ENCODE measurements at regions not wholly inside any gene's neighbourhood (a gene's known extent, or its start where the extent isn't known, plus 50 kb on each side); places are given as distances from the start of the nearest gene placed in this dataset.
"Not testable (repeated sequence)": the region's sequence is repeated elsewhere in the genome, so short reads cannot be mapped to it uniquely, and the experiment has no call there.

GRCh38 chr5:162948677-162949076 is 488.7 kb upstream of the CCNG1 start:
- H3K4me1 Mint-ChIP-seq (ENCODE audit: low read depth in 2 of 2), result no peaks in the 10 kb centered on the region
- H3K4me3 Mint-ChIP-seq, result no peak overlapping the region
- peaks cover 11 to 15% of the 10 kb centered on the region in 2 donors for H3K9me3 Mint-ChIP-seq
- no peak overlapping the region for H3K27ac Mint-ChIP-seq
- DNase-seq (no peak), ATAC-seq (replicated peaks) (no peak)
- no peaks in the 10 kb centered on the region for H3K36me3 Mint-ChIP-seq (ENCODE audit: insufficient read depth)
- no peaks in the 10 kb centered on the region for H3K27me3 Mint-ChIP-seq

DNA sequence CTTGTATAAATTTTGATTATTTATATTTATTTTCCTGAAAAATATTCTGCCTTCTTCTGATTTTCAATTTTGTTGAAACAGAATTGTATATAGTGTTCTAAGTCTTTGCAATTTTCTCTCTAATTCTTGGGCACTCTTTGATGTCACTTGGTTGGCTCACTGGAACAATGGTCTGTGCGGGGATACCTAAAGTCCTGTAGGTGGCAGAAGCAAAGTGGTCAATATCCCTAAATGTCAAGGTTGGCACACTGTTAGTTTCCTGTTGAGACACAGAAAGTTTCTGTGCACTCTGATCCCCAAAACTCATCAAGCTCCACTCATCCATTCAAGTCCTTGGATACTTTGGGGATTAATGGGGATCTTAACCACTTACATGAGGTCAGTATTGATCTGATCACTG is 480.8 kb upstream of the CCNG1 start:
- ATAC-seq (replicated peaks) (no peak), DNase-seq (no peak)
- Mint-ChIP-seq H3K27me3 (no peaks in the 10 kb centered on the region), H3K27ac (no peak overlapping the region), H3K4me1 (ENCODE audit: low read depth in 2 of 2) (no peaks in the 10 kb centered on the region), H3K4me3 (no peak overlapping the region), H3K9me3 (peaks cover 0 to 9% of the 10 kb centered on the region in 2 donors), H3K36me3 (ENCODE audit: insufficient read depth) (no peaks in the 10 kb centered on the region)

DNA sequence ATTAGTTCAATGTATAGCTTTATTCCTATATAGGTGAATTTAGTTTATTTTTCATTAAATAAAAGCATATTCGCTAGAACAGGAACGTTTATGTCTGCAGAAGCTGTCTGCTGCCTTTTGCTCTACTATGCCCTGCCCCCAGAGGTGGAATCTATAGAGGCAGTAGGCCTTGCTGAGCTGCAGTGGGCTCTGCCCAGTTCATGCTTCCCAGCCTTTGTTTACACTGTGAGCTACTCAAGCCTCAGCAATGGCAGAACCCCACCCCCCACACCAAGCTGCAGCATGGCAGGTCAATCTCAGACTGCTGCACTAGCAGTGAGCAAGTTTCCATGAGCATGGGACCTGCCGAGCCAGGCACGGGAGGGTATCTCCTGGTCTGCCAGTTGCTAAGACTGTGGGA is 473.3 kb upstream of the CCNG1 start:
- H3K27me3 Mint-ChIP-seq, DNase-seq: not testable (repeated sequence)
- H3K9me3 Mint-ChIP-seq, result peaks cover 3 to 23% of the 10 kb centered on the region in 2 donors

GRCh38 chr5:162990063-162990462 is 447.3 kb upstream of the CCNG1 start:
- Mint-ChIP-seq H3K4me3 (no peak overlapping the region), H3K27me3 (no peaks in the 10 kb centered on the region), H3K36me3 (ENCODE audit: insufficient read depth) (no peaks in the 10 kb centered on the region), H3K4me1 (ENCODE audit: low read depth in 2 of 2) (no peaks in the 10 kb centered on the region), H3K9me3 (peaks cover 10 to 13% of the 10 kb centered on the region in 2 donors), H3K27ac (no peak overlapping the region)
- ATAC-seq (replicated peaks), result no peak
- DNase-seq, result no peak

More for the DNA sequence above, 473.3 kb upstream of the CCNG1 start:
- not testable (repeated sequence) for H3K4me3 Mint-ChIP-seq; ATAC-seq (replicated peaks); H3K36me3 Mint-ChIP-seq (ENCODE audit: insufficient read depth); H3K4me1 Mint-ChIP-seq (ENCODE audit: low read depth in 2 of 2); H3K27ac Mint-ChIP-seq

GRCh38 chr5:162990856-162991497 is 446.4 kb upstream of the CCNG1 start:
- H3K27ac Mint-ChIP-seq, result no peak overlapping the region
- no peaks in the 10 kb centered on the region for H3K36me3 Mint-ChIP-seq (ENCODE audit: insufficient read depth)
- ATAC-seq (replicated peaks) (no peak), DNase-seq (no peak)
- no peaks in the 10 kb centered on the region for H3K27me3 Mint-ChIP-seq
- peaks cover 10 to 13% of the 10 kb centered on the region in 2 donors for H3K9me3 Mint-ChIP-seq
- H3K4me1 Mint-ChIP-seq (ENCODE audit: low read depth in 2 of 2), result no peaks in the 10 kb centered on the region
- no peak overlapping the region for H3K4me3 Mint-ChIP-seq

- no peak for DNase-seq
- no peaks in the 10 kb centered on the region for H3K36me3 Mint-ChIP-seq (ENCODE audit: insufficient read depth)
- H3K4me3 Mint-ChIP-seq, result no peak overlapping the region
- no peaks in the 10 kb centered on the region for H3K4me1 Mint-ChIP-seq (ENCODE audit: low read depth in 2 of 2)
- ATAC-seq (replicated peaks), result no peak
- no peaks in the 10 kb centered on the region for H3K27me3 Mint-ChIP-seq
- H3K27ac Mint-ChIP-seq, result no peak overlapping the region
- peaks cover 0 to 3% of the 10 kb centered on the region in 2 donors for H3K9me3 Mint-ChIP-seq
Observed at GRCh38 chr5:162995568-162995967, 441.8 kb upstream of the CCNG1 start.

DNA sequence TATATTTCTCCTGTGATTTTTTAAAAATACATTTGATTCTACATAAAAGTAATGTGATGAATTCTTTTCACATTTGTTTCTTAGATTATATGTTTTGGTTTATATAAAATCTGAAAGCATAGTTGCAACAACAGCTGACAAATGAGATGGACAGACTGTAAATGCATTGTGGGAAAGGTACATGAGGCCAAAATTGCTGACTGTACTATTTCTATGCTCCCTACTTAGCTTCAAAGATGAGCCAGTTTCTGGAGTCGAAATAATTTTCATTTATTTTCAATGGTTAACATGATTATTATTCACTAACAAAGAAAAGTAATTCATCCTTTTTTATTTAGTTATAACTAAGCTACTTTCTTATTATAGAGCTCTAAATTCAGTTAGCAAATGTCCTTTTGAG is 441.3 kb upstream of the CCNG1 start:
- H3K4me3 Mint-ChIP-seq, result no peak overlapping the region
- H3K4me1 Mint-ChIP-seq (ENCODE audit: low read depth in 2 of 2), result no peaks in the 10 kb centered on the region
- ATAC-seq (replicated peaks) (no peak), DNase-seq (no peak)
- no peaks in the 10 kb centered on the region for H3K27me3 Mint-ChIP-seq
- no peak overlapping the region for H3K27ac Mint-ChIP-seq
- no peaks in the 10 kb centered on the region for H3K36me3 Mint-ChIP-seq (ENCODE audit: insufficient read depth)
- peaks cover 0 to 3% of the 10 kb centered on the region in 2 donors for H3K9me3 Mint-ChIP-seq

DNA sequence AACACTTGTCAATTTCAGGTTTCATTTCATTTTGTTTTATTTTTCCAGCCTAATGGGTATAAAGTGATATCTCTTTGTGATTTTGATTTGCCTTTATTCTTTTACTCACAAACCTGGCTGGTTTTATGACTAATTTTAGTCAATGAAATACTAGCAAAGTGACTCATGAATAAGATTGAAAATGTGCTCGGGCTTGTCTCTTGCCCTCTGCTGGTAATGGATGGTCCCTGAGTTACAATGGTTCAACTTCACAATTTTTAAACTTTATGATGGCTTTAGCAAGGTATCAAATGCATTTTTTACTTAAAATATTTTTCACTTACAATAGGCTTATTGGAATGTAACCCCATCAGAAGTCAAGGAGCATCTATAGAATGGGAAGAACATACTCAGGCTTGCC is 431.4 kb upstream of the CCNG1 start:
- Mint-ChIP-seq H3K36me3 (ENCODE audit: insufficient read depth) (no peaks in the 10 kb centered on the region), H3K27me3 (no peaks in the 10 kb centered on the region), H3K4me1 (ENCODE audit: low read depth in 2 of 2) (no peaks in the 10 kb centered on the region), H3K9me3 (peaks cover 3 to 14% of the 10 kb centered on the region in 2 donors), H3K4me3 (no peak overlapping the region), H3K27ac (no peak overlapping the region)
- ATAC-seq (replicated peaks) (no peak), DNase-seq (no peak)

- DNase-seq (no peak), ATAC-seq (replicated peaks) (no peak)
- no peak overlapping the region for H3K4me3 Mint-ChIP-seq
- H3K27me3 Mint-ChIP-seq, result no peaks in the 10 kb centered on the region
- H3K4me1 Mint-ChIP-seq (ENCODE audit: low read depth in 2 of 2), result no peaks in the 10 kb centered on the region
- no peaks in the 10 kb centered on the region for H3K36me3 Mint-ChIP-seq (ENCODE audit: insufficient read depth)
- H3K27ac Mint-ChIP-seq, result no peak overlapping the region
- no peaks in the 10 kb centered on the region for H3K9me3 Mint-ChIP-seq
Observed at GRCh38 chr5:163022582-163023128, 414.7 kb upstream of the CCNG1 start.

DNA sequence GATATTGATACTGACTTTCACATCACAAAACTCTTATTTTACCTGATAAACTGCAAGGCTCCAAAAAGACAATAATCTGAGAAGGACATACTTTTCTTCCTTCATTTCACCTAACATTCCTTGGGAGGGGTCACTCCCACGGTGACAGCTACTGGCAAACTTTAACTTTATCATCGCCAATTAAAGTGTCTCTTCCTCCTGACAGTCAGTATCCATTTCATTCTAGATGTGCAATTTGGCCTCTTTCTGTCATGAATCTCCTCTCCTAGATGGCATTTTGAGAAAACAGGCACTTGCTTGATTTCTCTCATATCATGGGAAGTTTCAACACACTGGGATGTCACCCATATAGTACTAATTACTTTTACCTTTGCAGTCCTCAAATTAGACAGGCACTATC is 413.5 kb upstream of the CCNG1 start:
- Mint-ChIP-seq H3K9me3 (no peaks in the 10 kb centered on the region), H3K27me3 (no peaks in the 10 kb centered on the region), H3K4me1 (ENCODE audit: low read depth in 2 of 2) (no peaks in the 10 kb centered on the region), H3K27ac (no peak overlapping the region), H3K4me3 (no peak overlapping the region), H3K36me3 (ENCODE audit: insufficient read depth) (no peaks in the 10 kb centered on the region)
- DNase-seq (no peak), ATAC-seq (replicated peaks) (no peak)

- Mint-ChIP-seq H3K4me1 (ENCODE audit: low read depth in 2 of 2) (no peaks in the 10 kb centered on the region), H3K27ac (no peak overlapping the region), H3K36me3 (ENCODE audit: insufficient read depth) (no peaks in the 10 kb centered on the region), H3K9me3 (peaks cover 0 to 3% of the 10 kb centered on the region in 2 donors), H3K4me3 (no peak overlapping the region), H3K27me3 (no peaks in the 10 kb centered on the region)
- DNase-seq, result no peak
- no peak for ATAC-seq (replicated peaks)
Observed at GRCh38 chr5:163024936-163025335, 412.5 kb upstream of the CCNG1 start.

GRCh38 chr5:163033656-163034055 is 403.7 kb upstream of the CCNG1 start:
- Mint-ChIP-seq H3K4me1 (ENCODE audit: low read depth in 2 of 2) (no peaks in the 10 kb centered on the region), H3K27me3 (no peaks in the 10 kb centered on the region), H3K36me3 (ENCODE audit: insufficient read depth) (no peaks in the 10 kb centered on the region), H3K4me3 (no peak overlapping the region), H3K27ac (no peak overlapping the region), H3K9me3 (peaks cover 5 to 11% of the 10 kb centered on the region in 2 donors)
- ATAC-seq (replicated peaks), result no peak
- no peak for DNase-seq

DNA sequence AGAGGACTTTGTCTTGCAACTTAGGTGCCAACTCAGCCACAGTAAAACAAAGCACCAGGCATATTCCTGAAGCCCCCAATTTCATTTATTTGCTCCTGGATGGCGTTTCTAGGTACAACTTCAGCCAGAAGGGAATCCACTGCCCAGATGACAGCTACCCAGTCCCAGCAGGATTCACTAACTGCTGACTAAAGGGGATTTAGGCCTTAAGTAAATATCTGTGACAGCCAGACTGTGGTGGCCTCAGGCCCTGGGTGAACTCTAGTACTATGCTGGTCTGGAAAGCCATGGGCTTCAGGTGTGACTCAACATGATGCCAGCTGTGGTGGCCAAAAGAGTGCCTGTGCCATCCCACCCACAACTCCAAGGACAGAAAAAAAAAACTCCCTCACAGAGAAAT is 396.1 kb upstream of the CCNG1 start:
- ATAC-seq (replicated peaks), result no peak
- no peaks in the 10 kb centered on the region for H3K4me1 Mint-ChIP-seq (ENCODE audit: low read depth in 2 of 2)
- H3K36me3 Mint-ChIP-seq (ENCODE audit: insufficient read depth), result no peaks in the 10 kb centered on the region
- no peak overlapping the region for H3K4me3 Mint-ChIP-seq
- peaks cover 7 to 10% of the 10 kb centered on the region in 2 donors for H3K9me3 Mint-ChIP-seq
- no peak for DNase-seq
- no peaks in the 10 kb centered on the region for H3K27me3 Mint-ChIP-seq
- no peak overlapping the region for H3K27ac Mint-ChIP-seq

- Mint-ChIP-seq H3K4me1 (ENCODE audit: low read depth in 2 of 2) (no peaks in the 10 kb centered on the region), H3K27ac (no peak overlapping the region)
Observed at GRCh38 chr5:163079618-163080017, 357.8 kb upstream of the CCNG1 start.

More at GRCh38 chr5:163079618-163080017, 357.8 kb upstream of the CCNG1 start:
- Mint-ChIP-seq H3K36me3 (ENCODE audit: insufficient read depth) (no peaks in the 10 kb centered on the region), H3K27me3 (no peaks in the 10 kb centered on the region), H3K4me3 (no peak overlapping the region), H3K9me3 (peaks cover 9 to 13% of the 10 kb centered on the region in 2 donors)
- DNase-seq (no peak), ATAC-seq (replicated peaks) (no peak)

Data from effector memory CD8-positive, alpha-beta T cell (primary cell).